Stimulated activated naive CD8-positive, alpha-beta T cell treated with anti-CD3 and anti-CD28 coated beads, Interleukin-15, Interleukin-2, amounts not matched to agents 100 U/mL and 50 U/mL, for 24 hours (primary cell): ENCODE measurements at regions not wholly inside any gene's neighbourhood (a gene's known extent, or its start where the extent isn't known, plus 50 kb on each side); places are given as distances from the start of the nearest gene placed in this dataset.
A peak's percentile ranks its signal among the peaks of the same experiment; 100 is the strongest.

Experiments used
- ATAC-seq: fragments of 150-1000 bp; cut with Tn5 transposase; one replicate; pipeline ENCODE4 v1.10.0; 2021
- DNase-seq: peaks from one replicate; pipeline ENCODE4 v3.0.0; 2021

GRCh38 chr2:147648471-147648870 lies 196.4 kb upstream of the ACVR2A start:
- DNase-seq (no peak), ATAC-seq (no peak)

- ATAC-seq (no peak), DNase-seq (no peak)
These were observed 197.0 kb upstream of the ACVR2A start for GRCh38 chr2:147647816-147648215.

- DNase-seq = no peak
These were observed 197.9 kb upstream of the ACVR2A start for GRCh38 chr2:147646818-147647468.

GRCh38 chr2:147644491-147644890 lies 200.3 kb upstream of the ACVR2A start:
- no peak for DNase-seq
- no peak for ATAC-seq

More at GRCh38 chr2:147646818-147647468, 197.9 kb upstream of the ACVR2A start:
- ATAC-seq = no peak

GRCh38 chr2:147642765-147643164 lies 202.1 kb upstream of the ACVR2A start:
- no peak for ATAC-seq

GRCh38 chr2:147641651-147642050 lies 203.2 kb upstream of the ACVR2A start:
- ATAC-seq (no peak), DNase-seq (no peak)

More at GRCh38 chr2:147642765-147643164, 202.1 kb upstream of the ACVR2A start:
- no peak for DNase-seq

GRCh38 chr2:147639891-147640290 lies 204.9 kb upstream of the ACVR2A start:
- DNase-seq = no peak
- ATAC-seq = no peak

GRCh38 chr2:147639386-147639785 lies 205.4 kb upstream of the ACVR2A start:
- DNase-seq = no peak
- ATAC-seq = no peak

- no peak for ATAC-seq
- DNase-seq = no peak
These were observed 207.9 kb upstream of the ACVR2A start for GRCh38 chr2:147636886-147637285.

- DNase-seq = no peak
- ATAC-seq = no peak
These were observed 208.5 kb upstream of the ACVR2A start for GRCh38 chr2:147636238-147636882.

- ATAC-seq (peak; percentile 16), DNase-seq (no peak)
These were observed 210.0 kb upstream of the ACVR2A start for GRCh38 chr2:147634826-147635225.

GRCh38 chr2:147632198-147632597 lies 212.6 kb upstream of the ACVR2A start:
- DNase-seq (no peak), ATAC-seq (no peak)

- DNase-seq = no peak
- ATAC-seq = no peak
These were observed 213.5 kb upstream of the ACVR2A start for GRCh38 chr2:147631294-147631693.

GRCh38 chr2:147630585-147630984 lies 214.2 kb upstream of the ACVR2A start:
- peak; percentile 39 for ATAC-seq
- no peak for DNase-seq

- peak; percentile 61 for ATAC-seq
- DNase-seq = no peak
These were observed 215.8 kb upstream of the ACVR2A start for GRCh38 chr2:147628971-147629421.

GRCh38 chr2:147623328-147623727 lies 221.5 kb upstream of the ACVR2A start:
- ATAC-seq = peak; percentile 98
- DNase-seq = no peak

- no peak for ATAC-seq
These were observed 223.1 kb upstream of the ACVR2A start for GRCh38 chr2:147621656-147622197.

GRCh38 chr2:147619808-147620207 lies 225.0 kb upstream of the ACVR2A start:
- ATAC-seq = no peak
- DNase-seq = no peak

More at GRCh38 chr2:147621656-147622197, 223.1 kb upstream of the ACVR2A start:
- no peak for DNase-seq

GRCh38 chr2:147615726-147616125 lies 229.1 kb upstream of the ACVR2A start:
- no peak for ATAC-seq
- no peak for DNase-seq

GRCh38 chr2:147614979-147615470 lies 229.8 kb upstream of the ACVR2A start:
- ATAC-seq = no peak

GRCh38 chr2:147614471-147614870 lies 230.4 kb upstream of the ACVR2A start:
- no peak for ATAC-seq

More at GRCh38 chr2:147614979-147615470, 229.8 kb upstream of the ACVR2A start:
- no peak for DNase-seq

GRCh38 chr2:147610496-147611040 lies 234.3 kb upstream of the ACVR2A start:
- ATAC-seq (no peak), DNase-seq (no peak)

More at GRCh38 chr2:147614471-147614870, 230.4 kb upstream of the ACVR2A start:
- DNase-seq = no peak

GRCh38 chr2:147609301-147609700 lies 235.5 kb upstream of the ACVR2A start:
- ATAC-seq = no peak
- no peak for DNase-seq
